MM.1S (cell line): ENCODE measurements at regions not wholly inside any gene's neighbourhood (a gene's known extent, or its start where the extent isn't known, plus 50 kb on each side); places are given as distances from the start of the nearest gene placed in this dataset.

Source experiments
- EZH2 ChIP-seq: fragments of 300-600 bp; sonication (generic); optimal IDR thresholded peaks from 2 replicates; pipeline ENCODE3; 2017; ENCODE audit warnings: low read depth, mild to moderate bottlenecking, antibody characterized with exemption, low read length, mixed read lengths
- EZH2phosphoT487 ChIP-seq: fragments of 300-600 bp; sonication (generic); IDR thresholded peaks from 2 replicates; pipeline ENCODE4 v1.6.1; 2018; ENCODE audit warnings: antibody characterized with exemption, low read length
- TF ChIP-seq, protein P1 (sequence below): fragments of 300-600 bp; sonication (generic); IDR thresholded peaks from 2 replicates; pipeline ENCODE4 v1.5.1; 2016; ENCODE audit warnings: antibody characterized with exemption, low read length, mixed read lengths

DNA sequence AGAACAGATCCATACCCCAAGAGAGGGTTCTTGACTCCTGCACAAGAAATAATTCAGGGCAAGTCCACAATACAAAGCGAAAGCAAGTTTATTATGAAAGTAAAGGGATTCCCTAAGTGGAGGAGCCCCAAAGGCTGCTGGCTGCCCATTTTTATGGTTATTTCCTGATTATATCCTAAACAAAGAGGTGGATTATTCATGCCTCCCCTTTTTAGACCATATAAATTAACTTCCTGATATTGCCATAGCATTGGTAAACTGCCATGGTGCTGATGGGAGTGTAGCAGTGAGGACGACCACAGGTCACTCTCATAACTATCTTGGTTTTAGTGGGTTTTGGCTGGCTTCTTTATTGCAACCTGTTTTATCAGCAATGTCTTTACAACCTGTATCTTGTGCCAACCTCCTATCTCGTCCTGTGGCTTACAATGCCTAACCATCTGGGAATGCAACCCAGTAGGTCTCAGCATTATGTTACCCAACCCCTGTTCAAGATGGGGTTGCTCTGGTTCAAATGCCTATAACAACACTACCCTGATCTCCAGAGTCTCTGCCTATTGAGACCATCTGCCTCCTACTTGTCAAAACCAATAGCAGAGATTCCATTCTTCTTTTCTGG is 154.4 kb upstream of the GRAMD2B start:
- TF ChIP-seq, protein P1, sequence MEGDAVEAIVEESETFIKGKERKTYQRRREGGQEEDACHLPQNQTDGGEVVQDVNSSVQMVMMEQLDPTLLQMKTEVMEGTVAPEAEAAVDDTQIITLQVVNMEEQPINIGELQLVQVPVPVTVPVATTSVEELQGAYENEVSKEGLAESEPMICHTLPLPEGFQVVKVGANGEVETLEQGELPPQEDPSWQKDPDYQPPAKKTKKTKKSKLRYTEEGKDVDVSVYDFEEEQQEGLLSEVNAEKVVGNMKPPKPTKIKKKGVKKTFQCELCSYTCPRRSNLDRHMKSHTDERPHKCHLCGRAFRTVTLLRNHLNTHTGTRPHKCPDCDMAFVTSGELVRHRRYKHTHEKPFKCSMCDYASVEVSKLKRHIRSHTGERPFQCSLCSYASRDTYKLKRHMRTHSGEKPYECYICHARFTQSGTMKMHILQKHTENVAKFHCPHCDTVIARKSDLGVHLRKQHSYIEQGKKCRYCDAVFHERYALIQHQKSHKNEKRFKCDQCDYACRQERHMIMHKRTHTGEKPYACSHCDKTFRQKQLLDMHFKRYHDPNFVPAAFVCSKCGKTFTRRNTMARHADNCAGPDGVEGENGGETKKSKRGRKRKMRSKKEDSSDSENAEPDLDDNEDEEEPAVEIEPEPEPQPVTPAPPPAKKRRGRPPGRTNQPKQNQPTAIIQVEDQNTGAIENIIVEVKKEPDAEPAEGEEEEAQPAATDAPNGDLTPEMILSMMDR: no peak
- TF ChIP-seq EZH2phosphoT487: no peak
- no peak for TF ChIP-seq EZH2
